ENCODE measurements at regions not wholly inside any gene's neighbourhood (a gene's known extent, or its start where the extent isn't known, plus 50 kb on each side); places are given as distances from the start of the nearest gene placed in this dataset.

- no peak for DNase-seq (ENCODE audit: low read depth, low spot score)
- no peak overlapping the region for H3K27ac ChIP-seq
Measured at GRCh38 chr5:65068410-65068809, 299.7 kb downstream of the CWC27 start.

GRCh38 chr5:65070026-65070425, 301.3 kb downstream of the CWC27 start:
- no peak for DNase-seq (ENCODE audit: low read depth, low spot score)
- H3K27ac ChIP-seq, result no peak overlapping the region

GRCh38 chr5:65072850-65073249, 304.1 kb downstream of the CWC27 start:
- no peak overlapping the region for H3K27ac ChIP-seq
- no peak for DNase-seq (ENCODE audit: low read depth, low spot score)

- no peak for DNase-seq (ENCODE audit: low read depth, low spot score)
- H3K27ac ChIP-seq, result no peak overlapping the region
Measured at GRCh38 chr5:65073250-65073661, 304.5 kb downstream of the CWC27 start.

GRCh38 chr5:65075623-65076250, 307.0 kb downstream of the CWC27 start:
- DNase-seq (ENCODE audit: low read depth, low spot score), result no peak
- no peak overlapping the region for H3K27ac ChIP-seq

GRCh38 chr5:65076251-65076869, 307.6 kb downstream of the CWC27 start:
- no peak for DNase-seq (ENCODE audit: low read depth, low spot score)
- H3K27ac ChIP-seq, result no peak overlapping the region

GRCh38 chr5:65077653-65078052, 308.9 kb downstream of the CWC27 start:
- no peak overlapping the region for H3K27ac ChIP-seq
- DNase-seq (ENCODE audit: low read depth, low spot score), result no peak

GRCh38 chr5:65078331-65078730, 309.6 kb downstream of the CWC27 start:
- no peak for DNase-seq (ENCODE audit: low read depth, low spot score)
- no peak overlapping the region for H3K27ac ChIP-seq

- H3K27ac ChIP-seq, result no peak overlapping the region
- DNase-seq (ENCODE audit: low read depth, low spot score), result no peak
Measured at GRCh38 chr5:65081071-65081470, 312.3 kb downstream of the CWC27 start.

GRCh38 chr5:65084795-65085515, 316.2 kb downstream of the CWC27 start:
- DNase-seq (ENCODE audit: low read depth, low spot score), result no peak
- H3K27ac ChIP-seq, result no peak overlapping the region

- no peak overlapping the region for H3K27ac ChIP-seq
- no peak for DNase-seq (ENCODE audit: low read depth, low spot score)
Measured at GRCh38 chr5:65085516-65085850, 316.8 kb downstream of the CWC27 start.

- DNase-seq (ENCODE audit: low read depth, low spot score), result peak; percentile 40
- no peak overlapping the region for H3K27ac ChIP-seq
Measured at GRCh38 chr5:65086234-65086890, 317.6 kb downstream of the CWC27 start.

GRCh38 chr5:65087154-65087553, 318.4 kb downstream of the CWC27 start:
- no peak overlapping the region for H3K27ac ChIP-seq
- DNase-seq (ENCODE audit: low read depth, low spot score), result no peak

GRCh38 chr5:65094279-65094678, 325.5 kb downstream of the CWC27 start:
- no peak overlapping the region for H3K27ac ChIP-seq
- DNase-seq (ENCODE audit: low read depth, low spot score), result no peak

- H3K27ac ChIP-seq, result no peak overlapping the region
Measured at GRCh38 chr5:65098393-65098792, 329.7 kb downstream of the CWC27 start.

More at GRCh38 chr5:65098393-65098792, 329.7 kb downstream of the CWC27 start:
- DNase-seq (ENCODE audit: low read depth, low spot score), result no peak

Data from epithelial cell of prostate (primary cell).